ENCODE measurements at regions not wholly inside any gene's neighbourhood (a gene's known extent, or its start where the extent isn't known, plus 50 kb on each side); places are given as distances from the start of the nearest gene placed in this dataset.

DNA sequence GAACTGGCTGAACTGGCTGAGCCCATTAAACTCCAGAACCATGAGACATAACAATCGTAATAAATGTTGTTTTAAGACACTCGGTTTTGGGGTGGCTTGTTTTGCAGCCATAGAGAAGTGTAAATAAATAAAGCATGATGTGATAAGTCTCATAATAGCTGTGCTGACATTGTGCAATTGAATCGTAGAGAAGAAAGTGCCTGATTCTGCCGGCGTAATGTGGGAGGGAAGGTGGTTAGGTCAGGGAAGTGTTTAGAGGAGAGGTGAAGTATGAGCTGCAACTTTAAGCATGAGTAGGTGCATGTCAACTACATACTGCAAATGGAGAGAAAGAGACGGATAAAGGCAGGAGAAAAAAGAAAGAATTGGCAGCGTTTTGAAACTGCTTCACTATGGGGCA is 217.1 kb downstream of the BLID start:
- Histone ChIP-seq H3K79me2 (replicated peaks; ENCODE audit: insufficient read depth, low read length) (no peaks in the 10 kb centered on the region), H3K4me2 (ENCODE audit: low read length) (no peak overlapping the region), H3K36me3 (ENCODE audit: insufficient read depth, low read length) (no peaks in the 10 kb centered on the region), H4K20me1 (ENCODE audit: insufficient read depth) (no peaks in the 10 kb centered on the region), H3K9ac (ENCODE audit: low read length) (no peak overlapping the region), H3F3A (ENCODE audit: insufficient read depth, low read length, poor library complexity, severe bottlenecking) (no peaks in the 10 kb centered on the region), H2AFZ (ENCODE audit: low read depth, low read length) (no peak overlapping the region), H3K4me3 (ENCODE audit: low read length) (no peak overlapping the region), H3K9me3 (ENCODE audit: low read length) (no peaks in the 10 kb centered on the region), H3K27ac (ENCODE audit: low read length) (no peak overlapping the region), H3K27me3 (ENCODE audit: insufficient read depth, low read depth, low read length) (no peaks in the 10 kb centered on the region), H3K9me2 (ENCODE audit: insufficient read depth, low read length) (no peaks in the 10 kb centered on the region)
- TF ChIP-seq CTCF (IDR thresholded peaks at IDR 0.05; ENCODE audit: poor library complexity, severe bottlenecking): no peak
- no peak for TF ChIP-seq REST (IDR thresholded peaks at IDR 0.05; ENCODE audit: borderline replicate concordance)
- TF ChIP-seq MXI1 (conservative IDR thresholded peaks at IDR 0.05; ENCODE audit: poor library complexity, severe bottlenecking): no peak
- TF ChIP-seq POLR2AphosphoS5 (IDR thresholded peaks at IDR 0.05): no peak
- no peak for TF ChIP-seq EZH2 (IDR thresholded peaks at IDR 0.05; ENCODE audit: borderline replicate concordance, insufficient read depth, low read length, poor library complexity, severe bottlenecking)
- no peak for TF ChIP-seq EP300 (conservative IDR thresholded peaks at IDR 0.05; ENCODE audit: poor library complexity, severe bottlenecking)
- TF ChIP-seq RAD21 (conservative IDR thresholded peaks at IDR 0.05): no peak
- no peak for TF ChIP-seq SMC3 (conservative IDR thresholded peaks at IDR 0.05; ENCODE audit: poor library complexity)
- TF ChIP-seq TAF1 (IDR thresholded peaks at IDR 0.05; ENCODE audit: low read depth): no peak

DNA sequence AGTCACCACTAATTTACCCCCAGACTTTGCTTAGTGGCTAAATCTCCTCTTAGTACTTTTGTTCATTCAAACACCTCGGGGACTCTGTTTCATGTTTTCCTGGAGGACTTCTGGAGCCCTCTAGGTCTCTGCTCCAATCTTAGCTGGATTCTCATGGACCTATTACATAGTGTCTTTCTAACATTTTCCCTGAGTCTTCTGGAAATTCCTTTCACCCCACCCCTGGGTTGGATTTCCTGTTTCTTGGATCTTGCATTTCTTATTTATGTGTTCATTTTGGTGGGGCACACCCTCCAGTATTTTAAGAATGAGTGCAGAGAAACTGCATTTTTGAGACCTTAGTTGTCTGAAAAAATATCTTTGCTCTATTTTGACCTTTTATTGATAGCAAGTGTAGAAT is 220.1 kb downstream of the BLID start:
- Histone ChIP-seq H3K4me3 (ENCODE audit: low read length) (no peak overlapping the region), H2AFZ (ENCODE audit: low read depth, low read length) (no peak overlapping the region), H3K9me3 (ENCODE audit: low read length) (no peaks in the 10 kb centered on the region), H3F3A (ENCODE audit: insufficient read depth, low read length, poor library complexity, severe bottlenecking) (no peaks in the 10 kb centered on the region), H3K79me2 (replicated peaks; ENCODE audit: insufficient read depth, low read length) (no peaks in the 10 kb centered on the region), H4K20me1 (ENCODE audit: insufficient read depth) (no peaks in the 10 kb centered on the region), H3K4me2 (ENCODE audit: low read length) (no peak overlapping the region), H3K27me3 (ENCODE audit: insufficient read depth, low read depth, low read length) (no peaks in the 10 kb centered on the region), H3K9ac (ENCODE audit: low read length) (no peak overlapping the region), H3K36me3 (ENCODE audit: insufficient read depth, low read length) (no peaks in the 10 kb centered on the region), H3K27ac (ENCODE audit: low read length) (no peak overlapping the region), H3K9me2 (ENCODE audit: insufficient read depth, low read length) (no peaks in the 10 kb centered on the region)
- TF ChIP-seq RAD21 (conservative IDR thresholded peaks at IDR 0.05): no peak
- no peak for TF ChIP-seq EZH2 (IDR thresholded peaks at IDR 0.05; ENCODE audit: borderline replicate concordance, insufficient read depth, low read length, poor library complexity, severe bottlenecking)
- TF ChIP-seq POLR2AphosphoS5 (IDR thresholded peaks at IDR 0.05): no peak
- no peak for TF ChIP-seq REST (IDR thresholded peaks at IDR 0.05; ENCODE audit: borderline replicate concordance)
- no peak for TF ChIP-seq CTCF (IDR thresholded peaks at IDR 0.05; ENCODE audit: poor library complexity, severe bottlenecking)
- TF ChIP-seq EP300 (conservative IDR thresholded peaks at IDR 0.05; ENCODE audit: poor library complexity, severe bottlenecking): no peak
- TF ChIP-seq MXI1 (conservative IDR thresholded peaks at IDR 0.05; ENCODE audit: poor library complexity, severe bottlenecking): no peak
- TF ChIP-seq SMC3 (conservative IDR thresholded peaks at IDR 0.05; ENCODE audit: poor library complexity): no peak
- TF ChIP-seq TAF1 (IDR thresholded peaks at IDR 0.05; ENCODE audit: low read depth): no peak

Data from neural cell (in vitro differentiated cells).